ENCODE measurements at regions not wholly inside any gene's neighbourhood (a gene's known extent, or its start where the extent isn't known, plus 50 kb on each side); places are given as distances from the start of the nearest gene placed in this dataset.
"Not testable (repeated sequence)": the region's sequence is repeated elsewhere in the genome, so short reads cannot be mapped to it uniquely, and the experiment has no call there.

DNA sequence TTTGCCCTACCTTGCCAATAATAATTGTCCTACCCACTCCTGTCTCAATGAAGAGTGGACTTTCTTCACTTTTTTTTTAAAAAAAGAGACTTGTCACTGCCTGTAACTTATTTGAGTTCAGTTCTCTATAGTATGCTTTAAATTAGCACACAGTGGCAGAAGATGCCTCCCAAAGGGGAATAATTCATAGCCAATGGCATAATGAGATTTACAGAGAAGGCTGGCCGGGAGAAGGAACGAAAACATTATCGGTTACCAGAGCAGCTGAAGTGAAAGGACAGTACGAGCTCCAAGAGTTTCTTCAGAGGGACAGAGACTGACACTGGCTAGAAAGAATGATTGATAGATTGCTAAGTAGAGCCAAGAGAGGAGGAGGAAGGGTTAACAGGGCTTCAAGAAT is 356.3 kb downstream of the EMP1 start:
- DNase-seq = no peak

GRCh38 chr12:13547283-13547682 is 350.8 kb downstream of the EMP1 start:
- DNase-seq = no peak

GRCh38 chr12:13546231-13546630 is 349.7 kb downstream of the EMP1 start:
- no peak for DNase-seq

GRCh38 chr12:13539051-13539450 is 342.5 kb downstream of the EMP1 start:
- DNase-seq = no peak

GRCh38 chr12:13538136-13538535 is 341.6 kb downstream of the EMP1 start:
- no peak for DNase-seq

GRCh38 chr12:13537623-13538022 is 341.1 kb downstream of the EMP1 start:
- DNase-seq = no peak

DNA sequence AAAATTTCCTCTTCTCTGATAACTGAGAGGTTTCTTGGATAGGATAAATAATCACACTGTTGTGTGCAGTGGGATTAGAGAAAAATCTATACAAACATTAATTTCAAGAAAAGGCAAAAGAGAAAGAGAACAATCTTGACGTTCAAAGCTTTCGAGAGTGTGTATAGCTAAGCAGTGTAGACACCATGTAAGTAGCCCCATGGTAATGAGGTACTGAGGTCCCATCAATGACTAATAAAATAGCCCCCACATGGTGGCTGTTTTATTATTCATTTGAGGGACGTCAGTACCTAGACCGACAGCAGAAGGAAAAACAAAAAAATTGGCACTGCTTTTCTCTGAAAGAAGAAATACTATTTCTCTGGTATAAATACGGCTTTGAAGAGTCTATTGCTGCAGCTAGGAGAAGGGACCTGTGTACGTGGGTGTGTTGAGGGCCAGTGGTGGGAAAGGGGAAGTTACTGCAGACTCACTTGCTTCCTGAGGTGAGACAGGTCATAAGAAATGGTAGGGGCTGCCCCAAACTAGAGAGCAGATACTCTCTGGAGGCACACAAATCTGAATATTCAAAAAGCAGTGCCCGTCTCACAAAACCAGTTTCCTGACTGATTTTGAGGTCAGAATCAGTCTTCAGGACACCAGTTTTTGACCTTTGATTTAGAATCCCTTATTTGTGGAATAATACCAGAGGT is 339.8 kb downstream of the EMP1 start:
- DNase-seq = no peak

- DNase-seq = no peak
Measured at GRCh38 chr12:13534645-13535398, 338.3 kb downstream of the EMP1 start.

GRCh38 chr12:13534242-13534641 is 337.7 kb downstream of the EMP1 start:
- no peak for DNase-seq

DNA sequence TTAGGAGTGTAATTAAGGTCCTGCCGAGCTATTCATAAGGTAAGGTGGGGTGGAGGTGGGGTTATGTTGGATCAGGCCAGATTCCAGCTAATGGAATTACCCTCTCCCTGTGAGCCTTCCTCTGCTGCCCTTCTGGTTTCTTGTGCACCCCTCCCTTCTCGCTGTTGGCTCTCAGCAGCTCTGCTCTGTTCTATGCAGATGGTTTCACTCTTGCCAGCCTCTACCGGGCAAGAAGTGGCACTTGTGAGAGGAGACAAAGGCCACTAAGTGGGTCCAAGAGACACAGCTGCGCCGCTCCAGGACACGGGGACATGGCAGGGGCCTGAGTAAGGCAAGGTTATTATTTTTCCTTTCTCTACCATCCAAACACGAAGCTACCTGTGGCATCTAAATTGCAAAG is 334.4 kb downstream of the EMP1 start:
- no peak for DNase-seq

DNA sequence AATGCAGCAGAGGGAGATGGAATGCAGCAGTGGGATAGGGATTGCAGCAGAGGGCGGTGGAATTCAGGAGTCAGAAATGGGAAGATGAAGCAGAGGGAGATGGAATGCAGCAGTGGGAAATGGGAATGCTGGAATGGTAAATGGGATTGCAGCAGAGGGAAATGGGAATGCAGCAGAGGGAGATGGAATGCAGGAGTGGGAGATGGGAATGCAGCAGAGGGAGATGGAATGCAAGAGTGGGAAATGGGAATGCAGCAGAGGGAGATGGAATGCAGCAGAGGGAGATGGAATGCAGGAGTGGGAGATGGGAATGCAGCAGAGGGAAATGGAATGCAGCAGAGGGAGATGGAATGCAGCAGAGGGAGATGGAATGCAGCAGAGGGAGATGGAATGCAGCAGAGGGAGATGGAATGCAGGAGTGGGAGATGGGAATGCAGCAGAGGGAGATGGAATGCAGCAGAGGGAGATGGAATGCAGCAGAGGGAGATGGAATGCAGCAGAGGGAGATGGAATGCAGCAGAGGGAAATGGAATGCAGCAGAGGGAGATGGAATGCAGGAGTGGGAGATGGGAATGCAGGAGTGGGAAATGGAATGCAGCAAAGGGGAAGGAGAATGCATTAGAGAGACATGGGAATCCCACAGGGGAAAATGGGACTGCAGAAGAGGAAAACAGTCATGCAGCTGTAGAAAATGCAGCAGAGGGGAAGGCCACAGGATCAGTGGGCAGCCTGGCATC is 329.8 kb downstream of the EMP1 start:
- DNase-seq = not testable (repeated sequence)

- DNase-seq = no peak
Measured at GRCh38 chr12:13523536-13524307, 327.2 kb downstream of the EMP1 start.

DNA sequence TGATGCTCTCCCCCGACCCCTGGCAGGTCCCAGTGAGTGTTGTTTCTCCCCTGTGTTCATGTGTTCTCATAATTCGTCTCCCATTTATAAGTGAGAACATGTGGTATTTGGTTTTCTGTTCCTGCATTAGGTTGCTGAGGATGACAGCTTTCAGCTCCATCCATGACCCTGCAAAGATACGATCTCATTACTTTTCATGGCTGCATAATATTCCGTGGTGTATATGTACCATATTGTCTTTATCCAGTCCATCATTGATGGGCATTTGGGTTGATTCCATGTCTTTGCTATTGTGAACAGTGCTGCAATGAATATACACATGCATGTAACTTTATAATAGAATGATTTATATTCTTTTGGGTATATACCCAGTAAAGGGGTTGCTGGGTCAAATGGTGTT is 321.5 kb downstream of the EMP1 start:
- not testable (repeated sequence) for DNase-seq

DNA sequence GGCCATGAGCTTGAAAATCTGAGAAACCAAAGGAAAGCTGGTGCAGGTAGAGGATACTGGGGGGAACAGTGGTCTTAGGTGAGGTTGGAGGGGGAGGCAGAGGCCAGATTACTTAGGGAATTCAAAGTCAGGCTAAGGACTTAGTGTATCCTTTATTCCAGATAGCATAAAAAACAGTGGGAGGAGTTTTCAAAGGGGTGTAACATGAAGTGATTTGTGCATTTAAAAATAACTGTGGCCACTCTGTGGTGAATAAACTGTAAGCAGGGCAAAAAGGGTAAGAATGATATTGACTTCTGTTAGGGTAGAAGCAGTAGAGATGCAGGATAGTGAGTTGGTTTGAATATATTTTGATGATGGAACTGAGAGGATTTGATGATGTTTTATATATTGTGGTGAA is 313.2 kb downstream of the EMP1 start:
- no peak for DNase-seq

- DNase-seq = no peak
Measured at GRCh38 chr12:13505636-13506035, 309.1 kb downstream of the EMP1 start.

GRCh38 chr12:13505224-13505623 is 308.7 kb downstream of the EMP1 start:
- no peak for DNase-seq

- DNase-seq = no peak
Measured at GRCh38 chr12:13504736-13505135, 308.2 kb downstream of the EMP1 start.

- DNase-seq = no peak
Measured at GRCh38 chr12:13504074-13504473, 307.5 kb downstream of the EMP1 start.

DNA sequence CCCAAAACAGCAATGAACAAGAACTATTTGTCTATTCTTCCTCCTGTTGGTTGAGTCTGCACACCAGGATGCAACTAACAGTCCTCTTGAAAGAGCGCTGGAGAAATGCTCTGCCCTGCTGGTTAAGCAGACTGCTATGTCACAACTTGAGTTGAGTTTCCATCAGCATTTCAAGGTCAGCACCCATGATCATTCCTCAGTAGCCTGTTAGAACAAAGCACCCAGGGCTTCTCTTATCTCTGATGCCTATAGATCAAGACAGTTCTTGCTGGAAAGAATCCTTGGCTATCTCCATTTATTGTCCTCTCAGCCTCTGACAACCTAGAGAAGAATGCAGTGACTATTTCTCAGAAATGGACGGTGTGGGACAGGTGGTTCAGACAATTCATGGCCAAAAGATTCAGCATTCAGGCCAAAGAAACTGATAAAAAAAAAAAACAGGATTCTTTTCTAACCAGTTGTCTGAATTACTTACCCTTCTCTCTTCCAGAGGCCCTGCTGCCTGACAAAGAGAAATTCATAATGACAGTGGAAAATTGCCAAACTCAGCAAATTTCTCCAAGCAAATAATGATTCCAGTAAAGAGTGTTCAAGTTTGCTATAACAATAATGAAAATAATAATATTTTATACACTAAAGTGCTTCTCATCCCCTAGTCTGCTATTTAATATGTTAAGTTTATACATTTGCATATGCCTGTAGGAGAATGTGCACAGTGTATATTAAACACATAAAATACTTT is 306.7 kb downstream of the EMP1 start:
- no peak for DNase-seq

DNA sequence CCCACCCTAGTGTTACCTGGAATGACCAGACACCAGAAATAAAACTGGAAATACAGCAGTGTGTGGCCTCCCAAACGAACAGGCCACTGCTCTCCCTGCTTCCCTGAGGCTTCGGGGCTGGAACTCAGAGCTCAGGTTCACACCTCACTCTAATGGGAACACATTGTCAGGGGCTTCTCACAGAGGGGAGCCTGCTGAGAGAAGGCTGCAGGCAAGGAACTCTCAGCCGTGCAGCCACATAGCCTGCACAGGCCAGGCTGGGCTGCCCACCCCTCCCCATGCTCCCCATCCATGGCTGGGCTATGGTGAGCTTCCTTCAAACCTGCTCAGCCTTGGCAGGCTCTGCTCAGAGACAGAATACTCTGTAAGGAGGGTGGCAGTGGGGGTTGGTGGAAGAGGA is 302.5 kb downstream of the EMP1 start:
- DNase-seq = no peak

DNA sequence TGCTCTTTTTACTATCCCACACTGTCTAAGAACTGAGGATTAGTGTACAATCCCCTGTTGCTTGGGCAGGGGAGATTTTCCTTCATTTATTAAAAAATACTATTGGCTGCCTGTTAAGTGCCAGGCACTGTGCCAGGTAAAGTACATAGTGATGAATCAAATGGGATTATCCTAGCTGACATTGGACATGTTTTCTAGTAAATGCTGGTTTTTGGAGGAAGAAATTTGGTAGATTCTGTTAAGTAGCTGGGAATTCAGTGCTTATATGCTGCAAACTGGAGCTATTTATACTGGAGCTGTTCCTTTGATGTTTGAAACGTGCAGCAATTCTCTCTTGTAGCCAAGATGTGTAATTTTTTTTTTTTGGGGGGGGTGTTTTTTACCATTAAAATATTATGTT is 299.6 kb downstream of the EMP1 start:
- no peak for DNase-seq

- no peak for DNase-seq
Measured at GRCh38 chr12:13489246-13489645, 292.7 kb downstream of the EMP1 start.

Measured in cerebellar nuclear complex (tissue), 1 donor.